ENCODE measurements at regions not wholly inside any gene's neighbourhood (a gene's known extent, or its start where the extent isn't known, plus 50 kb on each side); places are given as distances from the start of the nearest gene placed in this dataset.

DNA sequence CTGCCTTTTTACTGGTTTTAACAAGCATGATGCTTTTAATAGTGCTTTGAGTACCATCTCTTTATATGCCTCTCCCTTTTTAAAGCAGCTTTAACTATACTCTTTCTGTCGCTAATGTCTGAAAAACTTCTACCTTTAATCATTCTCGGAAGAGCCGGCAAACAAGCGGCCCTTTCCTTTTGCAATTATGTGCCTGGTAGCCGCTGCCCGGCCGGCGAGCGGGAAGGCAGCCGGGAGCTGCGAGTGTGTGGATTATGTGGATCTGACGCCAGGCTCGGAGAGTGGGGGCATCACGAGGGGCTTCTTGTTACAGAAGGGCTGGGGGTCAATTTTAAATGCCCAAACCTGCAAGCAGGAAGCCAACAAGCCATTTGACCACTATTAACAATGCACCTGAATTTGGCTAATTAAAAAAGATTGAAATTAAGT, 120.9 kb downstream of the BUB3 start (continued):
- TF ChIP-seq, protein P1, sequence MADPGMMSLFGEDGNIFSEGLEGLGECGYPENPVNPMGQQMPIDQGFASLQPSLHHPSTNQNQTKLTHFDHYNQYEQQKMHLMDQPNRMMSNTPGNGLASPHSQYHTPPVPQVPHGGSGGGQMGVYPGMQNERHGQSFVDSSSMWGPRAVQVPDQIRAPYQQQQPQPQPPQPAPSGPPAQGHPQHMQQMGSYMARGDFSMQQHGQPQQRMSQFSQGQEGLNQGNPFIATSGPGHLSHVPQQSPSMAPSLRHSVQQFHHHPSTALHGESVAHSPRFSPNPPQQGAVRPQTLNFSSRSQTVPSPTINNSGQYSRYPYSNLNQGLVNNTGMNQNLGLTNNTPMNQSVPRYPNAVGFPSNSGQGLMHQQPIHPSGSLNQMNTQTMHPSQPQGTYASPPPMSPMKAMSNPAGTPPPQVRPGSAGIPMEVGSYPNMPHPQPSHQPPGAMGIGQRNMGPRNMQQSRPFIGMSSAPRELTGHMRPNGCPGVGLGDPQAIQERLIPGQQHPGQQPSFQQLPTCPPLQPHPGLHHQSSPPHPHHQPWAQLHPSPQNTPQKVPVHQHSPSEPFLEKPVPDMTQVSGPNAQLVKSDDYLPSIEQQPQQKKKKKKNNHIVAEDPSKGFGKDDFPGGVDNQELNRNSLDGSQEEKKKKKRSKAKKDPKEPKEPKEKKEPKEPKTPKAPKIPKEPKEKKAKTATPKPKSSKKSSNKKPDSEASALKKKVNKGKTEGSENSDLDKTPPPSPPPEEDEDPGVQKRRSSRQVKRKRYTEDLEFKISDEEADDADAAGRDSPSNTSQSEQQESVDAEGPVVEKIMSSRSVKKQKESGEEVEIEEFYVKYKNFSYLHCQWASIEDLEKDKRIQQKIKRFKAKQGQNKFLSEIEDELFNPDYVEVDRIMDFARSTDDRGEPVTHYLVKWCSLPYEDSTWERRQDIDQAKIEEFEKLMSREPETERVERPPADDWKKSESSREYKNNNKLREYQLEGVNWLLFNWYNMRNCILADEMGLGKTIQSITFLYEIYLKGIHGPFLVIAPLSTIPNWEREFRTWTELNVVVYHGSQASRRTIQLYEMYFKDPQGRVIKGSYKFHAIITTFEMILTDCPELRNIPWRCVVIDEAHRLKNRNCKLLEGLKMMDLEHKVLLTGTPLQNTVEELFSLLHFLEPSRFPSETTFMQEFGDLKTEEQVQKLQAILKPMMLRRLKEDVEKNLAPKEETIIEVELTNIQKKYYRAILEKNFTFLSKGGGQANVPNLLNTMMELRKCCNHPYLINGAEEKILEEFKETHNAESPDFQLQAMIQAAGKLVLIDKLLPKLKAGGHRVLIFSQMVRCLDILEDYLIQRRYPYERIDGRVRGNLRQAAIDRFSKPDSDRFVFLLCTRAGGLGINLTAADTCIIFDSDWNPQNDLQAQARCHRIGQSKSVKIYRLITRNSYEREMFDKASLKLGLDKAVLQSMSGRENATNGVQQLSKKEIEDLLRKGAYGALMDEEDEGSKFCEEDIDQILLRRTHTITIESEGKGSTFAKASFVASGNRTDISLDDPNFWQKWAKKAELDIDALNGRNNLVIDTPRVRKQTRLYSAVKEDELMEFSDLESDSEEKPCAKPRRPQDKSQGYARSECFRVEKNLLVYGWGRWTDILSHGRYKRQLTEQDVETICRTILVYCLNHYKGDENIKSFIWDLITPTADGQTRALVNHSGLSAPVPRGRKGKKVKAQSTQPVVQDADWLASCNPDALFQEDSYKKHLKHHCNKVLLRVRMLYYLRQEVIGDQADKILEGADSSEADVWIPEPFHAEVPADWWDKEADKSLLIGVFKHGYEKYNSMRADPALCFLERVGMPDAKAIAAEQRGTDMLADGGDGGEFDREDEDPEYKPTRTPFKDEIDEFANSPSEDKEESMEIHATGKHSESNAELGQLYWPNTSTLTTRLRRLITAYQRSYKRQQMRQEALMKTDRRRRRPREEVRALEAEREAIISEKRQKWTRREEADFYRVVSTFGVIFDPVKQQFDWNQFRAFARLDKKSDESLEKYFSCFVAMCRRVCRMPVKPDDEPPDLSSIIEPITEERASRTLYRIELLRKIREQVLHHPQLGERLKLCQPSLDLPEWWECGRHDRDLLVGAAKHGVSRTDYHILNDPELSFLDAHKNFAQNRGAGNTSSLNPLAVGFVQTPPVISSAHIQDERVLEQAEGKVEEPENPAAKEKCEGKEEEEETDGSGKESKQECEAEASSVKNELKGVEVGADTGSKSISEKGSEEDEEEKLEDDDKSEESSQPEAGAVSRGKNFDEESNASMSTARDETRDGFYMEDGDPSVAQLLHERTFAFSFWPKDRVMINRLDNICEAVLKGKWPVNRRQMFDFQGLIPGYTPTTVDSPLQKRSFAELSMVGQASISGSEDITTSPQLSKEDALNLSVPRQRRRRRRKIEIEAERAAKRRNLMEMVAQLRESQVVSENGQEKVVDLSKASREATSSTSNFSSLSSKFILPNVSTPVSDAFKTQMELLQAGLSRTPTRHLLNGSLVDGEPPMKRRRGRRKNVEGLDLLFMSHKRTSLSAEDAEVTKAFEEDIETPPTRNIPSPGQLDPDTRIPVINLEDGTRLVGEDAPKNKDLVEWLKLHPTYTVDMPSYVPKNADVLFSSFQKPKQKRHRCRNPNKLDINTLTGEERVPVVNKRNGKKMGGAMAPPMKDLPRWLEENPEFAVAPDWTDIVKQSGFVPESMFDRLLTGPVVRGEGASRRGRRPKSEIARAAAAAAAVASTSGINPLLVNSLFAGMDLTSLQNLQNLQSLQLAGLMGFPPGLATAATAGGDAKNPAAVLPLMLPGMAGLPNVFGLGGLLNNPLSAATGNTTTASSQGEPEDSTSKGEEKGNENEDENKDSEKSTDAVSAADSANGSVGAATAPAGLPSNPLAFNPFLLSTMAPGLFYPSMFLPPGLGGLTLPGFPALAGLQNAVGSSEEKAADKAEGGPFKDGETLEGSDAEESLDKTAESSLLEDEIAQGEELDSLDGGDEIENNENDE (IDR thresholded peaks at IDR 0.05; ENCODE audit: low read depth, low read length), result no peak
